Activated CD4-positive, alpha-beta memory T cell treated with anti-CD3 and anti-CD28 coated beads for 36 hours (primary cell): ENCODE measurements at regions not wholly inside any gene's neighbourhood (a gene's known extent, or its start where the extent isn't known, plus 50 kb on each side); places are given as distances from the start of the nearest gene placed in this dataset.

ENCODE experiments used
- CTCF ChIA-PET: fragments of 350-600 bp; sonication (Branson Sonifier 250); formaldehyde crosslinking; loops from one replicate; lab custom pipeline; 2021; ENCODE audit warnings: antibody characterized with exemption, inconsistent platforms; lab: Charles Lee
- POLR2A ChIA-PET: fragments of 350-600 bp; sonication (Branson Sonifier 250); formaldehyde crosslinking; loops from one replicate; lab custom pipeline; 2021; ENCODE audit warnings: antibody characterized with exemption; lab: Charles Lee
- DNase-seq: peaks from one replicate; pipeline ENCODE4 v3.0.0-alpha.2; 2020
- H3K27ac Mint-ChIP-seq: one replicate; pipeline ENCODE4 v1.8.0; 2021; ENCODE audit warnings: mixed read lengths
- H3K27me3 Mint-ChIP-seq: one replicate; pipeline ENCODE4 v1.8.0; 2021; ENCODE audit warnings: mixed read lengths
- H3K36me3 Mint-ChIP-seq: one replicate; pipeline ENCODE4 v1.8.0; 2021; ENCODE audit warnings: mixed read lengths
- H3K4me1 Mint-ChIP-seq: one replicate; pipeline ENCODE4 v1.8.0; 2021; ENCODE audit warnings: low read depth, mixed read lengths
- H3K4me3 Mint-ChIP-seq: one replicate; pipeline ENCODE4 v1.8.0; 2021; ENCODE audit warnings: mild to moderate bottlenecking, mixed read lengths
- H3K9me3 Mint-ChIP-seq: one replicate; pipeline ENCODE4 v1.8.0; 2021; ENCODE audit warnings: mixed read lengths
- intact Hi-C: fragments of 100-400 bp; cut with micrococcal nuclease; formaldehyde crosslinking; loops from one replicate; pipeline ENCODE4 v1.15.1; 2023

- no peak for DNase-seq
- Mint-ChIP-seq H3K36me3 (no peaks in the 10 kb centered on the region), H3K9me3 (no peaks in the 10 kb centered on the region), H3K4me3 (no peak overlapping the region), H3K4me1 (no peaks in the 10 kb centered on the region), H3K27ac (no peak overlapping the region), H3K27me3 (peaks cover 2% of the 10 kb centered on the region)
- POLR2A ChIA-PET = no interaction called here
- CTCF ChIA-PET = interaction anchor here (1.5 kb wide), 1 partner anchor 13 kb away, joined by 5 read pairs; no protein-coding TSS in a partner anchor
- intact Hi-C loops = no loop called here
These were observed 77.5 kb downstream of the DNTTIP2 start for GRCh38 chr1:93801471-93801870.

DNA sequence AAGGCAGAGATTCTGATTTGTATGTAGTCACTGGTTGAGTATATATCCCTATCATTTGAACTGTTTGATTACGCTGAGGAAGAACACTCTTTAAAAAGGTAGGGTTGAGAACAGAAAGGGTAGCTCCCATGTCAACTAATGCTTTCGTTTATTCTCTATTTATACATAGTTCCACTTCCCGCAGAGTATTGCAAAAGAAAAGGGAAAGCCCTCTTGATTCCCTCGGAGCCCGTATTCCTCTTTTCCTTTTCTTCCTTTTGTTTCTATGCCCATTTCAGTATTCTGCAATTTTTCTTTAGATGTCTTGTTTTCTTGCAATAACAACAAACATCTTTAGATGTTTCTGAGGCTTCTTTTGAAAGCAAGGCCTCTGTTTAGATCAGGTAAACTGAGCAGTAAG lies 78.2 kb downstream of the DNTTIP2 start:
- Mint-ChIP-seq H3K4me1 (no peaks in the 10 kb centered on the region), H3K36me3 (no peaks in the 10 kb centered on the region), H3K27me3 (peaks cover 2% of the 10 kb centered on the region), H3K4me3 (no peak overlapping the region), H3K9me3 (no peaks in the 10 kb centered on the region), H3K27ac (no peak overlapping the region)
- intact Hi-C loops = no loop called here
- no peak for DNase-seq
- POLR2A ChIA-PET = no interaction called here
- CTCF ChIA-PET = no interaction called here

GRCh38 chr1:93798291-93798690 lies 80.7 kb downstream of the DNTTIP2 start:
- no peaks in the 10 kb centered on the region for H3K36me3 Mint-ChIP-seq
- peaks cover 2% of the 10 kb centered on the region for H3K27me3 Mint-ChIP-seq
- no peak overlapping the region for H3K27ac Mint-ChIP-seq
- ChIA-PET CTCF (no interaction called here), POLR2A (no interaction called here)
- no peaks in the 10 kb centered on the region for H3K9me3 Mint-ChIP-seq
- DNase-seq = no peak
- no peak overlapping the region for H3K4me3 Mint-ChIP-seq
- intact Hi-C loops = no loop called here
- H3K4me1 Mint-ChIP-seq = no peaks in the 10 kb centered on the region

GRCh38 chr1:93784538-93784937 lies 94.5 kb downstream of the DNTTIP2 start:
- Mint-ChIP-seq H3K9me3 (peaks cover 19% of the 10 kb centered on the region), H3K27ac (no peak overlapping the region), H3K4me1 (no peaks in the 10 kb centered on the region), H3K4me3 (no peak overlapping the region), H3K27me3 (no peaks in the 10 kb centered on the region), H3K36me3 (no peaks in the 10 kb centered on the region)
- no peak for DNase-seq
- intact Hi-C loops = no loop called here
- CTCF ChIA-PET = no interaction called here
- POLR2A ChIA-PET = no interaction called here

DNA sequence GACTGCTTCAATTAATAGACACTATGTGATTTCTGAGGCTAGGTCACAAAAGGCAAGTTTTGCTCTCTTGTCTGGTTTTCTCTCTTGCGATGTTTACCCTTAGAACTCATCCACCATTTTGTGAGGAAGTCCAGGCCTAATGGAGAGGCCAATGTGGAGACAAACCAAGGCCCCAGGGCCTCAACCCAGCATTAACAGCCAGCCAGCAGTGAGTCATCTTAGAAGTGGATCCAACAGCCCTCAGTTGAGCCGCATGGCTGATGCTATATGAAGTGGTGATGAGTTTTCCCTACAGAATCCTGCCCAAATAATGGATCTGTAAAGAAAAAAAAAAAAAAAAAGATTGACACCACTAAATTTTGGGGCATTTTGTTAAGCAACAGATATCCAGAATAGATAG lies 95.1 kb downstream of the DNTTIP2 start:
- H3K27ac Mint-ChIP-seq = no peak overlapping the region
- H3K9me3 Mint-ChIP-seq = peaks cover 12% of the 10 kb centered on the region
- H3K36me3 Mint-ChIP-seq = no peaks in the 10 kb centered on the region
- no peaks in the 10 kb centered on the region for H3K27me3 Mint-ChIP-seq
- H3K4me1 Mint-ChIP-seq = no peaks in the 10 kb centered on the region
- intact Hi-C loops = no loop called here
- ChIA-PET POLR2A (no interaction called here), CTCF (no interaction called here)
- DNase-seq = no peak
- no peak overlapping the region for H3K4me3 Mint-ChIP-seq

DNA sequence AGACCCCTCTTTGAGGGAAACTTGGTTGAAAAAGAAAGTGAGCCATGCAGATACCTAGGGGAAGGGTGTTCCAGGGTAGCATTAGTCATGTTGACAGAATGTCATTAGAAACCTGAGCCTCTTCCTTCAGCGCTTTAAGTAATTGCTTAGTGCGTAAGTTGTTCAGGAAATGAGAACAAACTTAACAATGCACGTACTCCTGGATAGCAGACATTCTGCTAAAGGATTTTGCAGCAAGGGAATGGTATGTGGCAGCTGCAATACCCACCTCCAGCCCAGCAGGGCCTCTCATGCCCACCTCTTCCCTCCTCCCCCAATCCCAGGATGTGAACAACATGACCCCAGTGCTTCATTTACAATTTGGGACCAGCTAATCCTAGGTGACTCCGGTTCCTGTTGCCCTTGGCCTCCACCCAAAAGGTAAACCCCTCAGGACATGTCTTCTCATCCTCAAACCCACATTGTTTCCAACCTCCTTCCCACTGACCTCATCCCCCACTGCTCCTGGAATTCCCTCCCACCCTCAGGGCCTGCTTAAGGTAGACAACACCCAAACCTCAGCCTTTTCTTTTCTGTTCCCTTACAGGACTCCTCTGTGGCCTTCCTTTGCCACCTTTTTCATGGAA lies 98.0 kb upstream of the BCAR3 start:
- H3K4me1 Mint-ChIP-seq = no peaks in the 10 kb centered on the region
- H3K27me3 Mint-ChIP-seq = no peaks in the 10 kb centered on the region
- ChIA-PET CTCF (no interaction called here), POLR2A (no interaction called here)
- H3K9me3 Mint-ChIP-seq = no peaks in the 10 kb centered on the region
- no peaks in the 10 kb centered on the region for H3K36me3 Mint-ChIP-seq
- no peak overlapping the region for H3K4me3 Mint-ChIP-seq
- no peak overlapping the region for H3K27ac Mint-ChIP-seq
- no peak for DNase-seq
- intact Hi-C loops = no loop called here

- DNase-seq = no peak
- Mint-ChIP-seq H3K27me3 (peaks cover 2% of the 10 kb centered on the region), H3K36me3 (no peaks in the 10 kb centered on the region), H3K9me3 (no peaks in the 10 kb centered on the region), H3K4me3 (no peak overlapping the region), H3K4me1 (no peaks in the 10 kb centered on the region), H3K27ac (no peak overlapping the region)
- ChIA-PET CTCF (no interaction called here), POLR2A (no interaction called here)
- intact Hi-C loops = no loop called here
These were observed 96.8 kb upstream of the BCAR3 start for GRCh38 chr1:93778457-93778856.

- no peak for DNase-seq
- Mint-ChIP-seq H3K36me3 (no peaks in the 10 kb centered on the region), H3K9me3 (no peaks in the 10 kb centered on the region), H3K4me1 (no peaks in the 10 kb centered on the region), H3K27ac (no peak overlapping the region), H3K27me3 (peaks cover 2% of the 10 kb centered on the region), H3K4me3 (no peak overlapping the region)
- POLR2A ChIA-PET = no interaction called here
- CTCF ChIA-PET = no interaction called here
- intact Hi-C loops = no loop called here
These were observed 95.6 kb upstream of the BCAR3 start for GRCh38 chr1:93777255-93777654.

- intact Hi-C loops = no loop called here
- no peak for DNase-seq
- ChIA-PET CTCF (no interaction called here), POLR2A (no interaction called here)
- Mint-ChIP-seq H3K4me1 (no peaks in the 10 kb centered on the region), H3K27ac (no peak overlapping the region), H3K4me3 (no peak overlapping the region), H3K27me3 (peaks cover 2% of the 10 kb centered on the region), H3K36me3 (no peaks in the 10 kb centered on the region), H3K9me3 (no peaks in the 10 kb centered on the region)
These were observed 95.1 kb upstream of the BCAR3 start for GRCh38 chr1:93776728-93777127.

DNA sequence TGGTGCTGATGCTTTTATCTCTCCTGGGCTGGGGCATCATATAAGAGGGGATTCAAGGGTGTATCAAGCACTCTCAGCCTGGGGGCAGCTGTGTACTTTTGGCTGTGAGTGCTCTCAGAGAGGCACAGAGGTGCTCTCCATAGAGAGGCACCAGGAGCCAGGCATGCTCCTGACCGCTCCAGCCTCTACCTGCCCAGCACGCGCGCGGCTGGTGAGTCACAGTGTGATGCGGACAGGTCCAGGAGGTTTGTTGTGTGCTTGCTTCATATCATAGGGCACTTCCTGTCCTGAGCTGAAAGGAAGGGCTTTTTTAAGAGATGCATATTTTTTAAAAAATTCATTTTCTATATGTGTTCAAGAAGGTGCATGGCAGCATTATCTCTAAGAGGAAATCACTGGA lies 93.6 kb upstream of the BCAR3 start:
- Mint-ChIP-seq H3K36me3 (no peaks in the 10 kb centered on the region), H3K27ac (no peak overlapping the region), H3K4me3 (no peak overlapping the region), H3K27me3 (peaks cover 2% of the 10 kb centered on the region), H3K4me1 (no peaks in the 10 kb centered on the region), H3K9me3 (no peaks in the 10 kb centered on the region)
- DNase-seq = no peak
- CTCF ChIA-PET = interaction anchor here (0.7 to 1.1 kb wide), 2 partner anchors 38 to 40 kb away, joined by 3 read pairs; no protein-coding TSS in a partner anchor
- POLR2A ChIA-PET = no interaction called here
- intact Hi-C loops = no loop called here

GRCh38 chr1:93774707-93775106 lies 93.1 kb upstream of the BCAR3 start:
- Mint-ChIP-seq H3K27ac (no peak overlapping the region), H3K4me3 (no peak overlapping the region), H3K27me3 (peaks cover 2% of the 10 kb centered on the region), H3K4me1 (no peaks in the 10 kb centered on the region), H3K9me3 (no peaks in the 10 kb centered on the region), H3K36me3 (no peaks in the 10 kb centered on the region)
- POLR2A ChIA-PET = no interaction called here
- DNase-seq = no peak
- CTCF ChIA-PET = interaction anchor here (0.7 to 1.1 kb wide), 2 partner anchors 39 to 40 kb away, joined by 3 read pairs; no protein-coding TSS in a partner anchor
- intact Hi-C loops = no loop called here

GRCh38 chr1:93773049-93773838 lies 91.6 kb upstream of the BCAR3 start:
- H3K4me3 Mint-ChIP-seq = no peak overlapping the region
- peaks cover 2% of the 10 kb centered on the region for H3K27me3 Mint-ChIP-seq
- no peak overlapping the region for H3K27ac Mint-ChIP-seq
- H3K9me3 Mint-ChIP-seq = no peaks in the 10 kb centered on the region
- CTCF ChIA-PET = no interaction called here
- H3K4me1 Mint-ChIP-seq = no peaks in the 10 kb centered on the region
- intact Hi-C loops = no loop called here
- H3K36me3 Mint-ChIP-seq = no peaks in the 10 kb centered on the region
- no peak for DNase-seq
- POLR2A ChIA-PET = no interaction called here

- H3K4me3 Mint-ChIP-seq = no peak overlapping the region
- H3K36me3 Mint-ChIP-seq = no peaks in the 10 kb centered on the region
- ChIA-PET POLR2A (no interaction called here), CTCF (no interaction called here)
- no peak for DNase-seq
- no peaks in the 10 kb centered on the region for H3K9me3 Mint-ChIP-seq
- intact Hi-C loops = no loop called here
- peaks cover 6% of the 10 kb centered on the region for H3K4me1 Mint-ChIP-seq
- no peak overlapping the region for H3K27ac Mint-ChIP-seq
- H3K27me3 Mint-ChIP-seq = peaks cover 2% of the 10 kb centered on the region
These were observed 90.2 kb upstream of the BCAR3 start for GRCh38 chr1:93771843-93772242.
